ENCODE measurements at regions not wholly inside any gene's neighbourhood (a gene's known extent, or its start where the extent isn't known, plus 50 kb on each side); places are given as distances from the start of the nearest gene placed in this dataset.

- no peak for DNase-seq (ENCODE audit: insufficient read length, low spot score)
- no peak for FAIRE-seq
- TF ChIP-seq CTCF (IDR thresholded peaks at IDR 0.05; ENCODE audit: insufficient read depth, missing control alignments): no peak
These were observed 328.3 kb downstream of the GPAT3 start for GRCh38 chr4:83864097-83864817.

- FAIRE-seq (no peak), DNase-seq (ENCODE audit: insufficient read length, low spot score) (no peak)
- TF ChIP-seq CTCF (IDR thresholded peaks at IDR 0.05; ENCODE audit: insufficient read depth, missing control alignments): no peak
These were observed 326.6 kb downstream of the GPAT3 start for GRCh38 chr4:83862471-83862870.

- FAIRE-seq (no peak), DNase-seq (ENCODE audit: insufficient read length, low spot score) (no peak)
- no peak for TF ChIP-seq CTCF (IDR thresholded peaks at IDR 0.05; ENCODE audit: insufficient read depth, missing control alignments)
These were observed 324.3 kb downstream of the GPAT3 start for GRCh38 chr4:83860200-83860599.

- DNase-seq (ENCODE audit: insufficient read length, low spot score): no peak
- no peak for FAIRE-seq
These were observed 322.2 kb downstream of the GPAT3 start for GRCh38 chr4:83858131-83858530.

GRCh38 chr4:83855044-83855443 is 319.1 kb downstream of the GPAT3 start:
- DNase-seq (ENCODE audit: insufficient read length, low spot score): no peak
- no peak for TF ChIP-seq CTCF (IDR thresholded peaks at IDR 0.05; ENCODE audit: insufficient read depth, missing control alignments)
- FAIRE-seq: no peak

More at GRCh38 chr4:83858131-83858530, 322.2 kb downstream of the GPAT3 start:
- no peak for TF ChIP-seq CTCF (IDR thresholded peaks at IDR 0.05; ENCODE audit: insufficient read depth, missing control alignments)

GRCh38 chr4:83852085-83852451 is 316.2 kb downstream of the GPAT3 start:
- FAIRE-seq: no peak
- TF ChIP-seq CTCF (IDR thresholded peaks at IDR 0.05; ENCODE audit: insufficient read depth, missing control alignments): no peak
- no peak for DNase-seq (ENCODE audit: insufficient read length, low spot score)

GRCh38 chr4:83851261-83852084 is 315.6 kb downstream of the GPAT3 start:
- FAIRE-seq (no peak), DNase-seq (ENCODE audit: insufficient read length, low spot score) (no peak)
- no peak for TF ChIP-seq CTCF (IDR thresholded peaks at IDR 0.05; ENCODE audit: insufficient read depth, missing control alignments)
